Glomerular visceral epithelial cell (primary cell): ENCODE measurements at regions not wholly inside any gene's neighbourhood (a gene's known extent, or its start where the extent isn't known, plus 50 kb on each side); places are given as distances from the start of the nearest gene placed in this dataset.

Experiments used
- DNase-seq: peaks from one replicate; pipeline ENCODE4 v3.0.0-alpha.2; 2016; ENCODE audit errors: extremely low spot score

DNA sequence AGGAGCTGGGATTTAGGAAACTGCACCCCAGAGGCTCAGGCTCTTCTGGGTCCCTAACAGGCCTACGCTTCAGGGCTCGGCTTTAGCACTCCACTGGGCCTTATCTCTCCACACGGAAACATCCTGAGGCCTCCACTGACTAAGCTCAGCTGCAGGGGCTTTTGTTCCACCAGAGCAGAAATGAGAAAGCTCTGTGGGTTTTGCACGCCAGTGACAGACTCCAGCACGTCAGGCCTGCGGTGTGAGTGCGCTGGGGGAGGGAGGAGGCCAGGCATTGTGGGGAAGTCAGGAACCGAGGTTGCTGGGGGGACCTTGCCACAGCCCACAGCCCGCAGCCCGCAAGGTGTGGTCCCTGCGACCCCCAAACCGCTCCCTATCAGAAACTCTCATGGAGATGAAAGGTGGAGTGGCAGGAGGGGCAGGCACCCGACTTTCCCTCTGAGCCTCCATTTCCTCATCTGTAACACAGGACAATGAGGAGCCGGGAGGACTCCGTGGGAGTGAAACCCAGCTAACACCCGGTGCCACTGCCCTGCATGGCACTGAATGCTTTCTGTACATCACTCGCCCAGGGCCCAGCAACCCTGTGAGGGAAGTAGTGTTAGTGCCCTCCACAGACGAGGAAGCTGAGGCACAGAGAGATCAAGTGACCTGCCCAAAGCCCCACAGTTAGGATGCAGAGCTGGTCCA lies 106.5 kb downstream of the TPRA1 start:
- DNase-seq, result no peak

- no peak for DNase-seq
Measured at GRCh38 chr3:127483005-127483641, 107.4 kb downstream of the TPRA1 start.

DNA sequence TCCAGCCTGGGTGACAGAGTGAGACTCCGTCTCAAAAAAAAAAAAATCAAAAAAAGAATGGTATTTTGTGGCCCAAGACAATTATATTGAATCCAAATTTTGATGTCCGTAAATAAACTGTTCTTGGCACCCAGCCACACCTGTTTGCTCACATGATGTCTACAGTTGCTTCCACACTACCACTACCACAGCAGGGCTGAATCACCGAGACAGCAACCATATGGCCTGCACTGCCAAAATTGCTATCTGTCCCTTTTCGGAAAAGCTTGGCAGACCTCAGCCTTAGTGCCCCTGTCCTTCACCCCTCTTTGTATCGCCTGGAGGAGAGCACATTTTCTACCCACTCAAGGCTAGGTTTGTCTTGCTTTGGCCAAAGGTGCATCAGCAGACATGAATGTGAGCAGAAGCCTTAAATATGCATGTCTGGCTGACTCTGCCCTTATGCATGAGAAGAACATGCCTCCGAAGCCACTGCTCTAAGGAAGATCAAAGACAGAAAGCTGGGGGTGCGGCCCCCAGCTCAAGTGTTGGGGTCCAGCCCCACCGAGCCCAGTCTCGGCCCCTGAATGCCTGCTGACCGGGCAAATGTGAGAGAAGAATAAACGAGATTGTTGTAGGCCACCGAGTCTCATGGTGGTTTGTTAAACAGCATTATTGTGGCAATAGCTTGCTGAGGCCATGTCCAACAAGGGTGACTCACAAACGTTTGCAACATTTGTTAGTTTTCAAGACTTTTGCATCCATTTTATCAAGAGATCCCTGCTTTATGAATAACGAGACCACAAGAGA lies 108.1 kb downstream of the TPRA1 start:
- no peak for DNase-seq

- no peak for DNase-seq
Measured at GRCh38 chr3:127480196-127480954, 110.2 kb downstream of the TPRA1 start.

GRCh38 chr3:127479449-127479848 lies 111.1 kb downstream of the TPRA1 start:
- no peak for DNase-seq

DNA sequence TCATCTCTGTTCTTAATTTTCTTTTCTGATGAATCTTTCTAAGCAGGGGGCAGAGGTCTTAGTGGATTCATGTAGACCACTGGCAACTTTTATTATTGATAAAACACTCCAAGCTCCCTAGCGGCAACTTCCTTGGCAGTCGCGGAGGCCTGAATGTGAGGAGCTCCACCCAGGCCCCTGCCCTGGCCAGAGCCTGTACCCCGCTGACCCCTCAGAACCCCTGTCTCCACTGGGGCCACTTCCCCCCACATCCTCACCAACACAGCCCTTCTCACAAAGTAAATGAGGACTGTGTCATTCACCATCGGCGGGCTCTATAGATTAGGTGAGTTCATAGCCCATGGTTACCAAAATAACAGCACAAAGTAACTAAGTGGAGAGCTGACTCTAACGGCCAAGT lies 111.6 kb downstream of the TPRA1 start:
- DNase-seq, result no peak

DNA sequence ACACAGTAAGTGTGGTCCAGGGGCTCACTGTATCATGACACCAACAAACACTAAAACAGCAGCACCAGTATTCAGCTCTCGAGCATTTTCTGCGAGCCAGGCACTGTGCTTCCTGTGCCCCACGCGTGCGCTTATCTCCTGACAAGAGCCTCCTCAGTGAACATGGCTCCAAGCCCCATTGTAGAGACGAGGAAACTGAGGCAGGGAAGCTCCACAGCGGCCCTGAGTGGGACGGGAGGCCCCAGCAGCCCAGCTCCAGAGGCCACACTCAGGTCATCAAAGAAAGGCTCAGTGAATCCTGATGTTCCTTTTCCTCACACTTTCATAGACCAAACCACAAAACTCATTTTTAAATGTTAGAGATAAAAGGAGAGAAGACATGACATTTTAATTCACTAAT lies 113.1 kb downstream of the TPRA1 start:
- DNase-seq, result no peak

- no peak for DNase-seq
Measured at GRCh38 chr3:127476936-127477335, 113.6 kb downstream of the TPRA1 start.

DNA sequence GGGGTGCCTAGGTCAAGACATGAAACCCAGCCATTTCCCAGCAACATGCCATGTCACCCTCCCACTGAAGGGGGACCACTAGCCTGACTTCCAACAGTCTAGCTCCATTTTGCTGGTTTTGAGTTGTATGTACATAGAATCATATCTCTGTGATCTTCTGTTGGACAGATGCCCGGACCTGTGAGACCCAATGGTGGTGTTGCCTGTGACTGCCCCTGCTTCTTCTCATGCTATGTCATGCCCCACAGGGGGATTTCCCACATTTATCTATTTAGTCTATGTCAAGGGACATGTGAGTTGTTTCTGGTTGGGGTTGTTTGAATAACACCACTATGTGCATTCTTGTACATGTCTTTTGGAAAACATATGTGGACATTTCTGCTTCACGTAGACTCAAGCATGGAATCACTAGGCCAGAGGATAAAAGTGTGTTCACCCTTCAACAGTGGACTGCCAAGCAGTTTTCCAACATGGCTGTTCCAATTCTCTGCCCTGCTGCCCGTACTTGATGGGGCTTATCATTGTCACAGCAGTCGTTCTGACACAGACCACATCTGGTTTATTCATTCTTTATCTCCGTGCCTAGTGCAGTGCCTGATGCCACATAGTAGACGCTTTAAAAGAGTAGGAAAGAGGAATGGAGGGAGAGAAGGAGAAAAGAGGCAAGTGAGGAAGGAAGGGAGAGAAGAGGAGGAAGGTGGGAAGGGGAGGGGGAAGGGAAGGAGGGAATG lies 114.4 kb downstream of the TPRA1 start:
- no peak for DNase-seq

DNA sequence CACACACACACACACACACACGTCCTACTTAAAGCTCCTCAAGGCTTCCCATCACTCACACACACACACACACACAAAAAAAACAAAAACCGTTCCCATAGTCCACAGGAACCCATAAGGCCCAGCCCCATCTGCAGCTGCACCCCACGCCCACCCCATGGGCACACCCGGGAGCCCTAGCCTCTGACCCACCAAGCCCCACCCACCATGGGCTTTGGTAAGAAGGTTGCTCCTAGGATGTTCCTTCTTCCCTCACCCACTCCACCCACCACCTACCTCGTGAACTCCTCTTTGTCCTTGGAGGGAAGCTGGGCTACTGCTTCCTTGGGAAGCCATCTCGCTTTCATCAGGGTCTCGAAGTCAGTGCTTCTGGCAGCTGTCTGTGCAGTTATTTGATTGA lies 115.1 kb downstream of the TPRA1 start:
- DNase-seq, result no peak

GRCh38 chr3:127473244-127474024 lies 117.1 kb downstream of the TPRA1 start:
- DNase-seq, result peak; percentile 2

GRCh38 chr3:127472506-127472905 lies 118.0 kb downstream of the TPRA1 start:
- DNase-seq, result no peak

DNA sequence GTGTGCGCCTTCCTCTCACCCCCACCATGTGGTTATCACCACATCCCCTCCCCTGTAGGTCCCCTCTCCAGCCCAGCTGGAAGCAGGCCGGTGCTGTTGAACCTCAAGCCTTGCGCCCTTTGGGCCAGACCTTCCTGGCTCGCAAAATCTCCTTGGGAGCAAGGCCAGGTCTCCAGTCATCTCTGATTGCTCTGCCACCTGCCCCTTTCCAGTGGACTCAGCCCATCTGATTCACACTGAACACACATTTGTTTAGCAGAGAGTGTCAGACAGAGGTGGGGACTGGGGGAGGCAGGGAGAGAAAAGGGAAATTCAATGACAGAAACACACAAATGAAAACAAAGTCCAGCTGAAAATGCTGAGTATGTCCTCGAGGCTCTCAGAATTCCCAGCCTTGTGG lies 119.4 kb downstream of the TPRA1 start:
- no peak for DNase-seq

- no peak for DNase-seq
Measured at GRCh38 chr3:127469760-127470159, 120.8 kb downstream of the TPRA1 start.

DNA sequence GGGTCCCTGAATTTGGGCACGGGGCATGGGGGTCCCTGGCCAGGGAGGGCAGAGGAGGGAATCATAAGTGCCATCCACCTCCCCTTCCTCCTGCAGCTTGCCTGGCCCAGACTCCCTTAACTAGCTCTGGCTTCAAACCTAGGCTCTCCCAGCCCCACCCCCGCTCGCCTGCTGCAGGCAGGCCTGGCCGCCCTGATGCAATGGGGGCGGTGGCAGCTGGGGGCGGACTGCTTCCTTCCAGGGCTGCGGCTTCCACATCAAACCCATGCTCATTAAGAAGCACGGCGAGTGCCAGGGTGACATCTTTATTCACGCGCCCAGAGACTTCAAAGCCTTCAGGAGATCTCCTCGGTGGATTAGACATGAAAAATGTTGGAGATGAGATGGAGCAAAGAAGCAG lies 123.1 kb downstream of the TPRA1 start:
- no peak for DNase-seq

- DNase-seq, result no peak
Measured at GRCh38 chr3:127464642-127465041, 125.9 kb downstream of the TPRA1 start.

DNA sequence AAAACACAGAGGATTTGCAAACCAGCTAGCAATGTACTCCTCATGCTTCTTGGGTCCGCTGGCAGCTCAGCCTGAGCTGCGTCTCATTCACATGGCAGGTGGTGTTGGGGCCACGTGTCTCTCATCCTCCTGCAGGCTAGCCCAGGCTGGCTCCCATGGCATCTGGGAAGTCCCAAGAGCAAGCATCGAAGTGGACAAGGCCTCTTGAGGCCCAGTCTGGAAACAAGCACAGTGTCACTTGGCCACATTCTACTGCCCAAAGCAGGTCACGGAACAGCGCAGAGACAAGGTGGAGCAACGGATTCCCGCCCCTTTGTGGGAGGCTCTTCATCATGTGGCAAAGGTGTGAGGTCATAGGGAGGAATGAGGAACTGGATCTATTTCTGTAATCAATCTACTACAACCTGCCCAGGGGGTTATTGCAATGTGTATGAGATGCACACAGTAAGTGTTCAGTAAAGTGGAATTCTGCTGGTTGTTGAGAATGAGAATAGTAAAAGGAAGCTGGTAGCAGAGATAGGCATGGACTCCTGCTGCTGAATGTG lies 128.3 kb downstream of the TPRA1 start:
- DNase-seq, result no peak

GRCh38 chr3:127461286-127461910 lies 129.1 kb downstream of the TPRA1 start:
- DNase-seq, result no peak

- no peak for DNase-seq
Measured at GRCh38 chr3:127459891-127460290, 130.6 kb downstream of the TPRA1 start.
